ENCODE measurements at regions not wholly inside any gene's neighbourhood (a gene's known extent, or its start where the extent isn't known, plus 50 kb on each side); places are given as distances from the start of the nearest gene placed in this dataset.

- no peak for DNase-seq (ENCODE audit: low read depth)
- TF ChIP-seq, protein P1, sequence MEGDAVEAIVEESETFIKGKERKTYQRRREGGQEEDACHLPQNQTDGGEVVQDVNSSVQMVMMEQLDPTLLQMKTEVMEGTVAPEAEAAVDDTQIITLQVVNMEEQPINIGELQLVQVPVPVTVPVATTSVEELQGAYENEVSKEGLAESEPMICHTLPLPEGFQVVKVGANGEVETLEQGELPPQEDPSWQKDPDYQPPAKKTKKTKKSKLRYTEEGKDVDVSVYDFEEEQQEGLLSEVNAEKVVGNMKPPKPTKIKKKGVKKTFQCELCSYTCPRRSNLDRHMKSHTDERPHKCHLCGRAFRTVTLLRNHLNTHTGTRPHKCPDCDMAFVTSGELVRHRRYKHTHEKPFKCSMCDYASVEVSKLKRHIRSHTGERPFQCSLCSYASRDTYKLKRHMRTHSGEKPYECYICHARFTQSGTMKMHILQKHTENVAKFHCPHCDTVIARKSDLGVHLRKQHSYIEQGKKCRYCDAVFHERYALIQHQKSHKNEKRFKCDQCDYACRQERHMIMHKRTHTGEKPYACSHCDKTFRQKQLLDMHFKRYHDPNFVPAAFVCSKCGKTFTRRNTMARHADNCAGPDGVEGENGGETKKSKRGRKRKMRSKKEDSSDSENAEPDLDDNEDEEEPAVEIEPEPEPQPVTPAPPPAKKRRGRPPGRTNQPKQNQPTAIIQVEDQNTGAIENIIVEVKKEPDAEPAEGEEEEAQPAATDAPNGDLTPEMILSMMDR (IDR thresholded peaks at IDR 0.05; ENCODE audit: insufficient read depth, low read length), result no peak
Measured at GRCh38 chr2:45114221-45114955, 105.1 kb upstream of the SIX2 start.

GRCh38 chr2:45112750-45113149 lies 103.5 kb upstream of the SIX2 start:
- DNase-seq (ENCODE audit: low read depth), result no peak
- H3K4me3 ChIP-seq (ENCODE audit: low read depth, low read length), result no peak overlapping the region
- TF ChIP-seq, protein P1 (IDR thresholded peaks at IDR 0.05; ENCODE audit: insufficient read depth, low read length), result no peak

More at GRCh38 chr2:45114221-45114955, 105.1 kb upstream of the SIX2 start:
- no peak overlapping the region for H3K4me3 ChIP-seq (ENCODE audit: low read depth, low read length)

- TF ChIP-seq, protein P1 (IDR thresholded peaks at IDR 0.05; ENCODE audit: insufficient read depth, low read length), result no peak
- no peak for DNase-seq (ENCODE audit: low read depth)
- no peak overlapping the region for H3K4me3 ChIP-seq (ENCODE audit: low read depth, low read length)
Measured at GRCh38 chr2:45105050-45105582, 95.9 kb upstream of the SIX2 start.

DNA sequence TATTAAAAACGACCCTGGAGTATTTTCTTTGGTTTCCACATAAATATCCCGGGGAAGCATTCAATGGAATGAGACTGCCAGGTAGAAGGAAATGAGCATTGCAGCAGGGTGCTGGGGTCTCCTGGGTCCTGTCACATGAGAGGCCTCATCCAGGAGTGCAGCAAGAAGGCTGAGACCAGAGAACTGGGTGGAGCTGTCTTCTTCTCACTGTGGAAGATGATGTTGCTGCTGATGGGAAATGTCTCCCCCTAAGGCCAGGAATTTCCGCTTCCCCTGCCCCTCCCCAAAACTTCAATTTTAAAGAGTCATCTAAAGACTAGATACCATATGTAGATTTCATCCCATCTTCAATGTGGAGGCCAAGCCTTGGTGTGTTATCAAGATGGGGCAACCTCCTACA lies 95.2 kb upstream of the SIX2 start:
- TF ChIP-seq, protein P1 (IDR thresholded peaks at IDR 0.05; ENCODE audit: insufficient read depth, low read length), result no peak
- H3K4me3 ChIP-seq (ENCODE audit: low read depth, low read length), result no peak overlapping the region
- no peak for DNase-seq (ENCODE audit: low read depth)

GRCh38 chr2:45103351-45104345 lies 94.4 kb upstream of the SIX2 start:
- H3K4me3 ChIP-seq (ENCODE audit: low read depth, low read length), result no peak overlapping the region
- TF ChIP-seq, protein P1 (IDR thresholded peaks at IDR 0.05; ENCODE audit: insufficient read depth, low read length), result no peak
- DNase-seq (ENCODE audit: low read depth), result no peak

DNA sequence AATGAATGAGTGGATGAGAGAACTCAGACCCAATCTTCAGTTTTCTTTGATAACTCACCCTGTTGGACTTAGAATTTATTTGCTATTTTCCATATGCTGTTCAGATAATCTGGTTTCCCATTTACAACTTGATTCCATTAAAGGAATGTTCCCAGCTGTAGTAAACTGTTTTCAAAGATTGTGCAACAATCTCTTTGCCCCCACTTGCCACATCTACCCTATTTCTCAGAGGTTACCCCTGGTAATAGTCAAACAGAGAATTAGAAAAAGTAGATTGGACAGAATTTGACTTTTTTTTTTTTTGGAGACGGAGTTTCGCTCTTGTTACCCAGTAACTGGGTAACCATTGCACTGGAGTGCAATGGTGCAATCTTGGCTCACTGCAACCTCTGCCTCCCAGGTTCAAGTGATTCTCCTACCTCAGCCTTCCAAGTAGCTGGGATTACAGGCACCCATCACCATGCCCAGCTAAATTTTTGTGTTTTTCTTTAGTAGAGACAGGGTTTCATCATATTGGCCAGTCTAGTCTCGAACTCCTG lies 93.4 kb upstream of the SIX2 start:
- TF ChIP-seq, protein P1 (IDR thresholded peaks at IDR 0.05; ENCODE audit: insufficient read depth, low read length), result no peak
- no peak overlapping the region for H3K4me3 ChIP-seq (ENCODE audit: low read depth, low read length)
- DNase-seq (ENCODE audit: low read depth), result no peak
